Stimulated activated CD4-positive, alpha-beta T cell treated with anti-CD3 and anti-CD28 coated beads, TNF-alpha, amount 100 ng/mL, for 24 hours (primary cell): ENCODE measurements at regions not wholly inside any gene's neighbourhood (a gene's known extent, or its start where the extent isn't known, plus 50 kb on each side); places are given as distances from the start of the nearest gene placed in this dataset.

Experiments
- DNase-seq, 3 experiments: peaks; one replicate each; pipeline ENCODE4 v3.0.0-alpha.2; 2020; ENCODE audit warnings: low read depth in 3 of 3

- DNase-seq: no peak
Measured at GRCh38 chr15:94056314-94056713, 175.0 kb upstream of the MCTP2 start.

DNA sequence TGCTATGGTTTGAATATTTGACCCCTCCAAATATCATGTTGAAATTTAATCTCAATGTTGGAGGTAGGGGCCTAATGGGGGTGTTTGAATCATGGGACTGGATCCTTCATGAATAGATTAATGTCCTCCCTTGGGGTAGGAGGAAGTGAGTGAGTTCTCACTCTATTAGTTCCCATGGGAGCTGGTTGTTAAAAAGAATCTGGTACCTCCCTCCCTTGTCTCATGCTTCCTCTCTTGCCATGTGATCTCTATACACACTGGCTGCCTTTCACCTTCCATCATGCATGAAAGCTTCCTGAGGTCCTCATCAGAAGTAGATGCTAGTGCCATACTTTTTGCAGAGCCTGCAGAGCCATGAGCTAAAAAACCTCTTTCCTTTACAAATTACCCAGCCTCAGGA is 177.7 kb upstream of the MCTP2 start:
- DNase-seq: no peak

DNA sequence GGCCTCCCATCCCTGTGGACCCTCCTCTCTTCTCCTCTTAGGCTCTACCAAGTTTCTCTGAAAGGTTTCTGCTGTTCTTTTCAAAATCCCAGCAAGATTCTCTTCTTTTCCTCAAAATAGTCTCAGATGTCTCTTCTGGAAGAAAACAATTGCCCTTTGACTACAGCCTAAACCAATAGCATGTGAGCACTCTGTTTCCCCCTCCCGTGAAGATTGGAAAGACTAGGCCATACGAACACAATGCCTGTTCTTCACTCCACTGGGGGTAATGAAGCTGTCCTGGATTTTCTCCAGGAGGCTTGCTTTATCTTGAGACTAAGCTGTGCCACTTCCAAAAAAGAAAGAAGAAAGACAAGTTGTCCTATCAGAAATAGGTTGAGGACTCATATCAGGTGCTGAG is 178.7 kb upstream of the MCTP2 start:
- no peak for DNase-seq

GRCh38 chr15:94047566-94047965 is 183.8 kb upstream of the MCTP2 start:
- DNase-seq: no peak

DNA sequence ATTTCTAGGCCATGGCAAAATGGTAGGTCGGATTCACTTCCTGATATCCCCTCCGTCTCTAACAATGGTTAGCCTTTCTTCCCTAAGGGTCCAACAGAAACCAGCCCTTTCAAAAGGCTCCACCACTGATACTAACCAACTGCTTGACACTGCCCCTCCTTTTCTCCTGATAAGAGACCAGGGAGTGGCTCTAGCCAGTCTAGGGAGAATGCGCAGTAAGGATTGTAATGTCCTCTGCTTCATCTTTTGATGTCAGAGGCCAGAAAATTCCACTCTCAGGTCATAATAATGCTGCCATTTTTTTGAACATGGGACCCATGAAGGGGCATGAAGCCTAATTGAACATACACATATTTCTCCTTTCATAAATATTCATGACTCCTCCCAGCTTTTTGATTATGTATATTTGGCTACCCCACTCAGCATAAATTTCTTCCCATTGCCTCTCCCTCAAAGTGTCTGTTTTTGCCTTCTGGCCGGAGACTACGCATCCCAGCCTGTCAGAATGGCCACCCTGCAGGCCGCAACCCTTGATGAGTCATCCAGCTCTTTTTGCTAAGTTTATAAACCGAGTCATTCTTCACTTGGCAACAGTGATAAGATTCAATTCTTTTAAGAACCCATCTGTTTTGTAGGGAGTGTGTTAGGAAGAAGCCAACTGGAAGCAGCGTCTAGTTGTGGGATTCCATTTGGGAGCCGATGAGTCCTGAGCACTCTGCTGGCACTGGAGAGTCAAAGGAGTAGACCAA is 189.0 kb upstream of the MCTP2 start:
- DNase-seq: no peak

DNA sequence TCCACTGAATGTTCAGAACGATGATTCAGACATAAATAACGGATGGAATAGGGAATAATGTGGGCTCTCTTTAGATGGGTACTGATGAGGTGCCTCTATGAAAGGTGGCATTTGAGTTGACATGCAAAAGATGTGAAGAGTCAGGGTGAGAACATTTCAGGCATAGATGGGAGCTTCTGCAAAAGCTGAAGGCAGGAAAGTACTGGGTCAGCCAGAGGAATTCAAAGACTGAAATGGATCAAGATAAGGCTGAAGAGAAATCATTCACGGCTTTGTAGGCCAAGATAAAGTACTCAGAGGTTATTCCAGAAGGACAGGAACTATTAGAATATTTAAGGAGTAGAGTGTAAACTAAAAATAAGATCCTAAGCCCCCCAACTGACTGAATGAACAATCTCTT is 189.6 kb upstream of the MCTP2 start:
- DNase-seq: no peak

DNA sequence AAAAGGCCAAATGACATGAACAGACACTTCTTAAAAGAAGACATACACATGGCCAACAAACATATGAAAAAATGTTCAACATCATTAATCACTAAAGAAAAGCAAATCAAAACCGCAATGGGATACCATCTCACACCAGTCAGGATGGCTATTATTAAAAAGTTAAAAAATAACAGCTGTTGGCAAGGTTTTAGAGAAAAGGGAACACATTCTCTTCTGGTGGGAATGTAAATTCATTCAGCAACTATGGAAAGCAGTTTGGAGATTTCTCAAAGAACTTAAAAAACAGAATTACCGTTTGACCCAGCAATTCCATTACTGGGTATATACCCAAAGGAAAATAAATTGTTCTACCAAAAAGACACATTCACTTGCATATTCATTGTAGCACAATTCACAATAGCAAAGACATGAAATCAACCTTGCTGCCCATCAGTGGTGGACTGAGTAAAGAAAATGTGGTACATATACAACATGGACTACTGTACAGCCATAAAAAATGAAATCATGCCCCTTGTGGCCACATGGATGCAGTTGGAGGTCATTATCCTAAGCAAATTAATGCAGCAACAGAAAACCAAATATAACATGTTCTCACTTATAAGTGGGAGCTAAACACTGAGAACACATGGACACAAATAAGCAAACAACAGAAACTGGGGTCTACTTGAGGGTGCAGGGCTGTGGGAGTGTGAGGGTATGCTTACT is 190.7 kb upstream of the MCTP2 start:
- no peak for DNase-seq

DNA sequence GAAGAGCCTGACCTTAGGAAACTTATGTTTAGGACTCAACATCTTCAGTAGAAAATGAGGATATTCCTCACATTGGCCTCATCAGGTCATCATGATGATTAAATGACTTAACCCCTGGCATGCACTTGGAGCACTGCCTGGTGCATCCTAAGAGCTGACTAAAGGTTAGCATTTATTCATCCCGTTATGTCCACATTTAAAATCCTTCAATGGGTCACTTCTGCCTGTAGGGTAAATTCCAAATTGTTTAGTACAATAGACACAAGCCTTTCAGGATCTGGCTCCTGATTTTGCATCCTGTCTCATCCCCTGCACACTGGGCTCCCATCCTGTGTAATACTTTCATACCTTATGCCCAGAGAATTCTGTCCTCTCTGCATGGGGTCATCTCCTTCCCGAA is 195.2 kb upstream of the MCTP2 start:
- DNase-seq: no peak

DNA sequence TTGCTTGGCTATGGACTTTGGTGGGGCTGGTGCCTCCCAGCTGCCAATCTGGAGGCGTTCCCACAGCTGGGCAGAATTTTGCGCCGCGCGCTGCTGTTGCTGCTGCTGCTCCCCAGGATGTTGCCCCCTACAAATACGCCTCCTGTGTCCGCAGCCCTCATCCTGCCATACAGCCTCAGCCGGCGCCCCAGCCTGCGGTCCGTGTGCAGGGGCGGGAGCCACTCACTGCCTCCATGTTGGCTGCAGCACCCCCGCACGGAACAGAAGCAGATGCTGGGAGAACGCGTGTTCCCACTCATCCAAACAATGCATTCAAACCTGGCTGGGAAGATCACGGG is 197.7 kb upstream of the MCTP2 start:
- DNase-seq: no peak

GRCh38 chr15:94033014-94033682 is 198.2 kb upstream of the MCTP2 start:
- DNase-seq: no peak

- no peak for DNase-seq
Measured at GRCh38 chr15:94032571-94032970, 198.8 kb upstream of the MCTP2 start.

GRCh38 chr15:94031072-94031471 is 200.3 kb upstream of the MCTP2 start:
- DNase-seq: no peak

DNA sequence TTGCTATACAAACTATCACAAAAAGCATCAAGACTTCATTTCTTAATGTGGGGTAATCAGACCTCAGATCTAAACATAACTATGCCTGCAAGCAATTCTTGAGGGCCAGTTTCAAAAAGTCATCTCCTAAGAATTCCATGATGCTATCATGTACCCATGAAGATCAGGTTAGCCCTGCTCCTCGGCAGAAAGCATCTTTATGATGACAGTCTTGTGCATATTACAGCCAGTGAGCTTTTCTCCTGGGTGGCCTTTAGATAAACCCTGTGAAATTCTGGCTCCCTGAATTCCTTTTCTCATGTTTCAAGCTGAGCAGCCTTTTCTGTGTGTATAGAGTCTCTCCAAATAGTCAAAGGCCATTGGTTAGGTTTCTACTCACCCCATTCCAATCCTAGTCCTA is 201.9 kb upstream of the MCTP2 start:
- no peak for DNase-seq

- DNase-seq: no peak
Measured at GRCh38 chr15:94028809-94029208, 202.6 kb upstream of the MCTP2 start.

- no peak for DNase-seq
Measured at GRCh38 chr15:94028121-94028520, 203.2 kb upstream of the MCTP2 start.

DNA sequence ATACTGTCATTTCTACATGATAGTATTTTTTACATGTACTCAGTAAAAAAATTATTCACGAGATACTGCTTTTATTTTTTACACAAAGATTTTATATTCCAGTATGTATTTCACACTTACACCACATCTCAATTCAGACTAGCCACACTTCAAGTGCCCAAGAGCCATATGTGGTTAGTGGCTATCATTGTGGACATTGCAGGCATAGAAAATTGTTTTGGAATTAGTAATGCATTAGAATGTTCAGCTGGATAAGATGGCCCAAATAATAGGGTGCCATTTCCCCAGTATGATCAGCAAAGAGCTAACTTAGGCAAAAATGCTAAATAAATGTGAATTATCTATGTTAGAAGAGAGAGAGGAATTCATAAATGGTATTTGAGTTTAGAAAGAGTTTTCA is 203.8 kb upstream of the MCTP2 start:
- DNase-seq: no peak

DNA sequence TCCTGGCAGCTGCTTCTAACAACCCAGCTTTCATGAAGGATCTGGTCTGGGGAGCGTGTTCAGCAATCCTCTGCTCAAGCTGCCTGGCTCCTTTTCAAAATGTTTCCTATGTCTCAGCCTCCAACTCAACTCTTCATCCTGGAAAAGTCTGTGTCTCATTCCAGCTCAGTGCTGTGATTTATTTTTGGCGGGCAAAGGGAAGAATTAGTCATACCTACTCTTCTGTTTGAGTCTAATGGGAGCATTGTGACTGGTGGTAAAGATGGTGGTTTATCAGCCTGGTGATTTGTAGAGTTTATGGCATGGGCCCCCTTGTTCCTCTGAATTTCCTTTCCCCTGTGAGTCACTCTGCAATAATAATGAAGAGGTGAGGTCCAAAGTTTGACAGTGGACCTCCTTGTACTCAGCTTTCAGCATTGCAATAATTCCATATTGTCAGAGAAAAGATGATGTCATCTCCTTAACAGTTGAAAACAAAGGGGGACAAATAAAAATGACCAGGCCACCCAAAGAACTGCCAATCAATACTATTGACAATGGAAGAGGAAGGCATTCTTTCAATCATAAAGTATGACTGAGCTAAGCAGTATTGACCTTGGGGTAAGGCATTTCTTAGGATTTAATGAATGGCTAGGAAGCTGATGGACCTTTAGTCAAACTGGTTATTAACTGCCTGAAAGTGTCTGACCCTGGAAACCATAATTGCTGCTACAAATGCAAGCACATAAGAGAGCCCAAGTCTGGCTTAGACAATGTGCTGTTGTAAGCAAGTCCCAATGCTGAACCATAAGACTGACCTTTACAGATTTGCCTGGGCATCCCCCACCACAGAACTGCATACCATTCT is 204.7 kb upstream of the MCTP2 start:
- no peak for DNase-seq

DNA sequence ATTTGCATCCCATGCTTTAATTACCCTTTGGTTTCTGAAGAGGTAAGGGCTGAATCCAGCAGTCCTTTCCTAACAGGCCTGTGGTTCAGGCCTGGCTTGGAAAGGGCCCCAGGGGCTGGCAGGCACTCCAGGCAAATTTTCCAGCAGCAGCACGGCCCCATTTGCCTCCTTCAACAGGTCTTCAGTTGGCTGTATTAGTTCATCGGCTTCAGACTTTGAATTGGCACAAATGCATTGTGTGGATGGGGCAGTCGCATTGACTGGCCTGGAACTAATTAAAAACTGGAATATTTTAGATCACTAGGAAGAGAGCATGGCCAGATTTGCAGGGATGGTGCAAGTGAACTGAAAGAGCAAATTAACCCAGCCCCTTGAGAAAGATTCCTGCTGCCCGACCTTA is 207.8 kb upstream of the MCTP2 start:
- DNase-seq: no peak

DNA sequence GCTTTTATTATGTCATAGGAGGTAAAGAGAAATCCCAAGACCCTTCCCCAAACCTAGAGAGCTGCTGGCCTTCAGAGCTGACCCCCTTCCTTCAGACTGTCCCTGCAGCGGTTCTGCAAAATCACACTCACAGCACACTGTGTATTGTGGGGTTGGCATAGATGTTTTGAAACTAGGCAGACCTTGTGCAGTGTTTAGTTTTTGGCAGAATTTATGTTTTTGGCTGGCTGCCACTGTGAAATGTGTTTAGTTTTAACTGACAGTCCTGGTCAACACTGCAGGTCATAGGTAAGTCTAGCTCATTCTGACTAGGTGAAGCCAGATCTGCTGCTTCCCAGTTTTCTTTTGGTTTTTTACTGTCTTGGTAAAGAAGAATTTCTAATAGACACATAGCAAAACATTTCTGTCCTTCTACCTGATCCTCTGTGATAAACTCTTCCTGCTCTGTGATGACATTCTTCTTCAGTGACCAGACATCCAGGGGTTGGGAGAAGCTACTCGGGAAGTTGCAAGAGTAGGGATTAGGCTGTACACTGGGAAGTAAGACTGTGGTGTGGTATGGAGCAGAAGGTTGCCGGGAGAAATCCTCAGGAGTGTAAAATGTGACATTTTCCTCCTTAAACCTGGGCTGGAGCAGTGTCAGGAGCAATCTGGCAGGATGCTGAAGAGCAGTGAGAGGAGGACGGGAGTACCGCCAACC is 209.6 kb upstream of the MCTP2 start:
- no peak for DNase-seq

GRCh38 chr15:94019062-94019461 is 212.3 kb upstream of the MCTP2 start:
- no peak for DNase-seq

DNA sequence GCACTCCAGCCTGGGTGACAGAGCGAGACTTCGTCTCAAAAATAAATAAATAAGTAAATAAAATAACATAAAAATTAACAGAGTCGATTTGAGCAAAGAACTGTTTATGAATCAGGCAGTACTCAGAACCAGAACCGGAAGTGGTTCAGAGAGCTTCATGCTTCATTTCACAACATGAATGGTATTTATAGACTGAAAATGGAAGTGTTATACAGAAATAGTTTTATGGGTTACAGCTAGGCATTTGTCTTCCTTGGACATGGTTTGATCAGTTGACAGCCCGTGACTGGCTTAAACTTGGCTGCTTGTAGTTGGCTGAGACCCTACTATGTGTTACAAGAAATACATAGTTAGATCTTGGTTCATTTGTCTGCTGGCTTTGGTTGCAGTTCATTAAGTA is 216.0 kb upstream of the MCTP2 start:
- DNase-seq: no peak
